Smooth muscle cell (in vitro differentiated cells): ENCODE measurements at regions not wholly inside any gene's neighbourhood (a gene's known extent, or its start where the extent isn't known, plus 50 kb on each side); places are given as distances from the start of the nearest gene placed in this dataset.

Source experiments
- DNase-seq: peaks from one replicate; lab custom pipeline; 2025; ENCODE audit not compliant: unreplicated experiment; lab: John Stamatoyannopoulos, UW
- H2AFZ ChIP-seq: fragments of 200-600 bp; sonication (generic); 2 replicates; pipeline ENCODE4 v1.6.0; 2016; ENCODE audit warnings: antibody characterized with exemption, low read depth, mild to moderate bottlenecking
- H3F3A ChIP-seq: fragments of 200-600 bp; sonication (generic); 2 replicates; pipeline ENCODE4 v1.6.0; 2017; ENCODE audit warnings: antibody characterized with exemption, low read depth
- H3K27ac ChIP-seq: fragments of 200-600 bp; sonication (generic); 2 replicates; pipeline ENCODE4 v1.5.1; 2016; ENCODE audit warnings: low read depth, mild to moderate bottlenecking
- H3K27me3 ChIP-seq: fragments of 200-600 bp; sonication (generic); 2 replicates; pipeline ENCODE4 v1.6.1; 2016; ENCODE audit warnings: low read depth, mild to moderate bottlenecking
- H3K36me3 ChIP-seq: fragments of 200-600 bp; sonication (generic); 2 replicates; pipeline ENCODE4 v1.5.1; 2016; ENCODE audit warnings: low read depth
- H3K4me1 ChIP-seq: fragments of 200-600 bp; sonication (generic); 2 replicates; pipeline ENCODE4 v1.5.1; 2016; ENCODE audit warnings: low read depth
- H3K4me2 ChIP-seq: fragments of 200-600 bp; sonication (generic); 2 replicates; pipeline ENCODE4 v1.6.0; 2016; ENCODE audit warnings: mild to moderate bottlenecking
- H3K4me3 ChIP-seq: fragments of 200-600 bp; sonication (generic); 2 replicates; pipeline ENCODE4 v1.5.1; 2016; ENCODE audit warnings: mild to moderate bottlenecking
- H3K79me2 ChIP-seq: fragments of 200-600 bp; sonication (generic); 2 replicates; pipeline ENCODE4 v1.6.0; 2016; ENCODE audit warnings: low read depth, mild to moderate bottlenecking
- H3K9ac ChIP-seq: fragments of 200-600 bp; sonication (generic); 2 replicates; pipeline ENCODE4 v1.6.0; 2016; ENCODE audit warnings: low read depth
- H3K9me3 ChIP-seq: fragments of 200-600 bp; sonication (generic); replicated peaks from 2 replicates; pipeline ENCODE4 v1.5.1; 2016; ENCODE audit warnings: low read depth
- H4K20me1 ChIP-seq: fragments of 200-600 bp; sonication (generic); 2 replicates; pipeline ENCODE4 v1.6.0; 2016; ENCODE audit warnings: low read depth
- WGBS: methylation state at CpG from one replicate; pipeline ENCODE4 v1.1.7; 2016; ENCODE audit warnings: low lambda C conversion rate; 5-methylcytosine and 5-hydroxymethylcytosine counted together
- TF ChIP-seq, protein P1 (sequence below): fragments of 200-600 bp; sonication (generic); IDR thresholded peaks from 2 replicates; pipeline ENCODE4 v1.5.1; 2017; ENCODE audit warnings: borderline replicate concordance, mild to moderate bottlenecking, antibody characterized with exemption; ENCODE audit not compliant: insufficient read depth, poor library complexity, severe bottlenecking

DNA sequence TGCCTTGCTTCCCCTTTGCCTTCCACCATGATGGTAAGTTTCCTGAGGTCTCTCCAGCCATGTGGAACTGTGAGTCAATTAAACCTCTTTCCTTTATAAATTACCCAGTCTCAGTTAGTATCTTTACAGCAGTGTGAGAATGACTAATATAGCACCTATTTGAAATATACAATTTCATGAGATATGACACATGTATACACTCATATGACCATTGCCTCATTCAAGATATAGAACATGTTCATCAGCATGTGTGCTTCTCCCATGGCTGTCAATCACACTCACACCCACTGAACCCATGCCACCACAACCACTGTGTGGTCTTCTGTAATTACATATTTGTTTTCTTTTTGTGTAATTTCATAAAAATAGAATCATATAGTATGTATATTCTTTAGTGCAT lies 599.5 kb upstream of the EPHA6 start:
- Histone ChIP-seq H3K4me2 (no peak overlapping the region), H3K27me3 (no peaks in the 10 kb centered on the region), H3K9me3 (no peaks in the 10 kb centered on the region), H3K4me1 (no peaks in the 10 kb centered on the region), H4K20me1 (no peaks in the 10 kb centered on the region), H3K27ac (no peak overlapping the region), H3K36me3 (no peaks in the 10 kb centered on the region), H3K9ac (no peak overlapping the region), H3F3A (no peaks in the 10 kb centered on the region), H3K4me3 (no peak overlapping the region), H3K79me2 (no peaks in the 10 kb centered on the region), H2AFZ (no peak overlapping the region)
- TF ChIP-seq, protein P1, sequence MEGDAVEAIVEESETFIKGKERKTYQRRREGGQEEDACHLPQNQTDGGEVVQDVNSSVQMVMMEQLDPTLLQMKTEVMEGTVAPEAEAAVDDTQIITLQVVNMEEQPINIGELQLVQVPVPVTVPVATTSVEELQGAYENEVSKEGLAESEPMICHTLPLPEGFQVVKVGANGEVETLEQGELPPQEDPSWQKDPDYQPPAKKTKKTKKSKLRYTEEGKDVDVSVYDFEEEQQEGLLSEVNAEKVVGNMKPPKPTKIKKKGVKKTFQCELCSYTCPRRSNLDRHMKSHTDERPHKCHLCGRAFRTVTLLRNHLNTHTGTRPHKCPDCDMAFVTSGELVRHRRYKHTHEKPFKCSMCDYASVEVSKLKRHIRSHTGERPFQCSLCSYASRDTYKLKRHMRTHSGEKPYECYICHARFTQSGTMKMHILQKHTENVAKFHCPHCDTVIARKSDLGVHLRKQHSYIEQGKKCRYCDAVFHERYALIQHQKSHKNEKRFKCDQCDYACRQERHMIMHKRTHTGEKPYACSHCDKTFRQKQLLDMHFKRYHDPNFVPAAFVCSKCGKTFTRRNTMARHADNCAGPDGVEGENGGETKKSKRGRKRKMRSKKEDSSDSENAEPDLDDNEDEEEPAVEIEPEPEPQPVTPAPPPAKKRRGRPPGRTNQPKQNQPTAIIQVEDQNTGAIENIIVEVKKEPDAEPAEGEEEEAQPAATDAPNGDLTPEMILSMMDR = no peak
- no peak for DNase-seq

- no peaks in the 10 kb centered on the region for H4K20me1 ChIP-seq
- no peak for DNase-seq
- TF ChIP-seq, protein P1 = no peak
- H3K36me3 ChIP-seq = no peaks in the 10 kb centered on the region
- H2AFZ ChIP-seq = no peak overlapping the region
- no peak overlapping the region for H3K27ac ChIP-seq
- no peaks in the 10 kb centered on the region for H3K79me2 ChIP-seq
- H3K9ac ChIP-seq = no peak overlapping the region
- no peaks in the 10 kb centered on the region for H3K27me3 ChIP-seq
- no peaks in the 10 kb centered on the region for H3F3A ChIP-seq
- no peaks in the 10 kb centered on the region for H3K9me3 ChIP-seq
- no peak overlapping the region for H3K4me3 ChIP-seq
- WGBS = 92% methylated on average over 5 of the region's 5 CpGs
- H3K4me1 ChIP-seq = no peaks in the 10 kb centered on the region
- no peak overlapping the region for H3K4me2 ChIP-seq
Measured at GRCh38 chr3:96225494-96225893, 588.9 kb upstream of the EPHA6 start.

GRCh38 chr3:96233679-96234078 lies 580.7 kb upstream of the EPHA6 start:
- Histone ChIP-seq H3K79me2 (no peaks in the 10 kb centered on the region), H4K20me1 (no peaks in the 10 kb centered on the region), H3K27ac (no peak overlapping the region), H3K4me1 (no peaks in the 10 kb centered on the region), H3K4me3 (no peak overlapping the region), H3K27me3 (no peaks in the 10 kb centered on the region), H3K9ac (no peak overlapping the region), H3K4me2 (no peak overlapping the region), H3K9me3 (no peaks in the 10 kb centered on the region), H3F3A (no peaks in the 10 kb centered on the region), H2AFZ (no peak overlapping the region), H3K36me3 (no peaks in the 10 kb centered on the region)
- TF ChIP-seq, protein P1 = no peak
- no peak for DNase-seq
- WGBS = 91% methylated on average over 1 of the region's 1 CpG

GRCh38 chr3:96236522-96236921 lies 577.9 kb upstream of the EPHA6 start:
- WGBS = 66% methylated on average over 2 of the region's 2 CpGs
- Histone ChIP-seq H3K9ac (no peak overlapping the region), H3K9me3 (no peaks in the 10 kb centered on the region), H3K27me3 (no peaks in the 10 kb centered on the region), H2AFZ (no peak overlapping the region), H3K4me2 (no peak overlapping the region), H3K4me3 (no peak overlapping the region), H3K79me2 (no peaks in the 10 kb centered on the region), H3K36me3 (no peaks in the 10 kb centered on the region), H3F3A (no peaks in the 10 kb centered on the region), H4K20me1 (no peaks in the 10 kb centered on the region), H3K27ac (no peak overlapping the region), H3K4me1 (no peaks in the 10 kb centered on the region)
- TF ChIP-seq, protein P1 = no peak
- no peak for DNase-seq
